Fibroblast of lung (primary cell): ENCODE measurements at regions not wholly inside any gene's neighbourhood (a gene's known extent, or its start where the extent isn't known, plus 50 kb on each side); places are given as distances from the start of the nearest gene placed in this dataset.
A peak's percentile ranks its signal among the peaks of the same experiment; 100 is the strongest.

Source experiments
- DNase-seq, 2 donors: peaks; one replicate each; pipeline versions ENCODE4 v3.0.0 to v3.0.0-alpha.2; 2010; ENCODE audit warnings: low read depth in 2 of 2
- H2AFZ ChIP-seq: 2 replicates; pipeline ENCODE4 v1.5.1; 2012; ENCODE audit warnings: low read length, control low read depth, inconsistent platforms
- H3K27ac ChIP-seq: 2 replicates; pipeline ENCODE4 v1.5.1; 2011; ENCODE audit warnings: low read length, control low read depth; ENCODE audit not compliant: insufficient read depth
- H3K27me3 ChIP-seq: 2 replicates; pipeline ENCODE4 v1.5.1; 2011; ENCODE audit warnings: mild to moderate bottlenecking, low read length; ENCODE audit not compliant: control insufficient read depth, insufficient read depth
- H3K36me3 ChIP-seq: 2 replicates; pipeline ENCODE4 v1.5.1; 2011; ENCODE audit warnings: low read length; ENCODE audit not compliant: control insufficient read depth, insufficient read depth
- H3K4me1 ChIP-seq: 2 replicates; pipeline ENCODE4 v1.5.1; 2011; ENCODE audit warnings: low read length; ENCODE audit not compliant: control insufficient read depth, insufficient read depth; ENCODE audit errors: extremely low read depth
- H3K4me2 ChIP-seq: 2 replicates; pipeline ENCODE4 v1.5.1; 2011; ENCODE audit warnings: low read length, control low read depth; ENCODE audit not compliant: insufficient read depth; ENCODE audit errors: extremely low read depth
- H3K4me3 ChIP-seq, 4 experiments: fragments of 200-600 bp in 1 of 4; sonication (generic) in 1 of 4; replicated peaks in 1 of 4; 2 replicates each; pipeline ENCODE4 v1.5.1; 2011 to 2016; ENCODE audit warnings: low read length in 4 of 4, low read depth in 3 of 4, mild to moderate bottlenecking in 3 of 4, control low read depth in 2 of 4, inconsistent platforms in 1 of 4, mixed read lengths in 1 of 4; ENCODE audit not compliant: insufficient read depth in 1 of 4; ENCODE audit errors: control extremely low read depth in 1 of 4
- H3K79me2 ChIP-seq: 2 replicates; pipeline ENCODE4 v1.5.1; 2012; ENCODE audit warnings: mild to moderate bottlenecking, low read length, inconsistent platforms; ENCODE audit not compliant: control insufficient read depth, insufficient read depth
- H3K9ac ChIP-seq: 2 replicates; pipeline ENCODE4 v1.5.1; 2011; ENCODE audit warnings: mild to moderate bottlenecking, low read length, control low read depth; ENCODE audit not compliant: insufficient read depth
- H3K9me3 ChIP-seq: 2 replicates; pipeline ENCODE4 v1.5.1; 2012; ENCODE audit warnings: low read depth, low read length; ENCODE audit not compliant: control insufficient read depth, insufficient read depth
- H4K20me1 ChIP-seq: 2 replicates; pipeline ENCODE4 v1.5.1; 2011; ENCODE audit warnings: low read length; ENCODE audit not compliant: control insufficient read depth, insufficient read depth; ENCODE audit errors: extremely low read depth
- EZH2 ChIP-seq: IDR thresholded peaks from 2 replicates; pipeline ENCODE4 v1.5.1; 2012; ENCODE audit warnings: low read length, control low read depth, mild to moderate bottlenecking; ENCODE audit errors: missing control alignments
- TF ChIP-seq, protein P1 (sequence below), 2 donors: IDR thresholded peaks in 1 of 2; conservative IDR thresholded peaks in 1 of 2; 1 replicate in 1 of 2; 2 replicates in 1 of 2; pipeline ENCODE4 v1.5.1; 2011 to 2012; ENCODE audit warnings: low read length in 2 of 2, control low read depth in 1 of 2, inconsistent platforms in 1 of 2, low read depth in 1 of 2, mild to moderate bottlenecking in 1 of 2

DNA sequence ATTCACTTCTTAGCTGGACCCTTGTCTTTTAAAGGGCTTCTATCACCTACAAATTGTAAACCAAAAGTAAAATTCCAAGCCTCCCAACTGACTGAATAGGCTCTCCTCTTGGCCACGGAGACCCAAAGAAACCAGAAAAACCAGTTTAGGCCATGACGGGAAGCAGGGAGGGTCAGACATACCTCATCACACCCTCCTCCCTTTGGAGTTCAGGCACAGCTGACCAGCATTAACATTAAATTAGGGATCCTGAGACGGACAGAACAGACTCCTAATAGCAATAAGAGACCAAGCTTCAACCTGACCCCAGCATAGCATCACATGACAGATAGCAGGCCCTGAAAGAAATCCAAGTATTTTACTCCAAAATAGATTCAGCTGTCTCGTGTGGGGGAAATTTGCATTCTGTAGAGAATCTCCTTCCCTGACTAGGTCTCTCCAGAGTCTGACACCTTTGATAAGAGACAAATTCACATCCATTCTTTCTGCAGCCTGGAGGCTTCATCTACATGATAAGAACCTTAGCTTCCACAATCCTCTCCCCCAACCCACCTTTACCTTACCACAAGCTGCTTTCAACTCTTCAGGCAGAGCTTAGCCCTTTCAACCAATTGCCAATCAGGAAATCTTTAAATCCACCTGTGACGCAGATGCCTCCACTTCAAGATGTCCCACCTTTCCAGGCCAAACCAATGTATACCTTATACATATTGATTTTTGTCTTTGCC lies 177.1 kb upstream of the RAB4A start:
- Histone ChIP-seq H3K4me1 (no peaks in the 10 kb centered on the region), H3K9me3 (no peaks in the 10 kb centered on the region), H3K4me2 (no peak overlapping the region), H3K27ac (no peak overlapping the region), H3K27me3 (no peaks in the 10 kb centered on the region), H3K79me2 (no peaks in the 10 kb centered on the region), H3K36me3 (no peaks in the 10 kb centered on the region), H4K20me1 (no peaks in the 10 kb centered on the region), H3K4me3 (no peak overlapping the region), H2AFZ (no peak overlapping the region), H3K9ac (no peak overlapping the region)
- DNase-seq, result no peak
- TF ChIP-seq, protein P1, sequence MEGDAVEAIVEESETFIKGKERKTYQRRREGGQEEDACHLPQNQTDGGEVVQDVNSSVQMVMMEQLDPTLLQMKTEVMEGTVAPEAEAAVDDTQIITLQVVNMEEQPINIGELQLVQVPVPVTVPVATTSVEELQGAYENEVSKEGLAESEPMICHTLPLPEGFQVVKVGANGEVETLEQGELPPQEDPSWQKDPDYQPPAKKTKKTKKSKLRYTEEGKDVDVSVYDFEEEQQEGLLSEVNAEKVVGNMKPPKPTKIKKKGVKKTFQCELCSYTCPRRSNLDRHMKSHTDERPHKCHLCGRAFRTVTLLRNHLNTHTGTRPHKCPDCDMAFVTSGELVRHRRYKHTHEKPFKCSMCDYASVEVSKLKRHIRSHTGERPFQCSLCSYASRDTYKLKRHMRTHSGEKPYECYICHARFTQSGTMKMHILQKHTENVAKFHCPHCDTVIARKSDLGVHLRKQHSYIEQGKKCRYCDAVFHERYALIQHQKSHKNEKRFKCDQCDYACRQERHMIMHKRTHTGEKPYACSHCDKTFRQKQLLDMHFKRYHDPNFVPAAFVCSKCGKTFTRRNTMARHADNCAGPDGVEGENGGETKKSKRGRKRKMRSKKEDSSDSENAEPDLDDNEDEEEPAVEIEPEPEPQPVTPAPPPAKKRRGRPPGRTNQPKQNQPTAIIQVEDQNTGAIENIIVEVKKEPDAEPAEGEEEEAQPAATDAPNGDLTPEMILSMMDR (conservative IDR thresholded peaks at IDR 0.05 in 1 of 2, IDR thresholded peaks at IDR 0.05 in 1 of 2; ENCODE audit: low read depth in 1 of 2, low read length in 2 of 2), result no peak
- no peak for TF ChIP-seq EZH2

DNA sequence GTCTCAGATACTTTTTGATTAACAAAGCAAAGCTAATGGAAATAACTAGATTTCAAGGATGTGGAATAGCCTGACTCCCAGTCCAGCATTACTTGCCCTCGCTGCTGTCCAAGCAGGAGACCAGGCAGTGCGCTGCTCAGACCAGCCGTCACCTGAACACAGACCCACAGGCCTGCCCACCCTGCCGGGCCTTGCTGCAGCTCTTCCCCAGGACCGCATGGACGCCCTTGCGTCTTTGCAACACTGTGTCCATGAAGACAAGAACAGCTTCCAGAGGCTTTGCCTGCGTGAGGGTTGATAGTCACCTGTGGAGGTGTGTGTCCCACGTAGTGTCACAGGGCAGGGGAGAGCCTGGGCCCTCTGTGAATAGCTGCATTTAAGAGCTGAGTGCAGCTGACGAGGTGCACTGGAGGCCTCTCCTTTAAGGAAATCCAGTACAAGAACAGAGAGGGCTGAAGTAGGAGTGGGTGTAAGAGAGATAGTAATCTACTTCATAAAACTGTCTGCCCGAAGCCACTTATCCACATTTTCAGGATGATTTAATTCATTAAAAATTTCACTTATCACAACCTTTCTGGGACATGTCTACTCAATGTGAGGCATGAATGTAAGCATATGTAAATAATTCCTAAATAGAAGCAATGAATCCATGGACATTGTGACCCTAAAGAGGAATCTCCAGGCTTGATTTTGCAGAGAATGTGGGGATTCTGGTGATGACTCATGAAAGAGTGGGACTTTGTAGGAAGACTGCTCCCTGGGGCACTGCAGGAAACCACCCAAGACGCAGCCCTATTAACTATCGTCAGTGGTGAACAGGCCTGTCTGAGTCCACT lies 176.2 kb upstream of the RAB4A start:
- TF ChIP-seq EZH2, result no peak
- TF ChIP-seq, protein P1 (conservative IDR thresholded peaks at IDR 0.05 in 1 of 2, IDR thresholded peaks at IDR 0.05 in 1 of 2; ENCODE audit: low read depth in 1 of 2, low read length in 2 of 2), result no peak
- DNase-seq, result peak in 1 of 2 donors; percentile 50

DNA sequence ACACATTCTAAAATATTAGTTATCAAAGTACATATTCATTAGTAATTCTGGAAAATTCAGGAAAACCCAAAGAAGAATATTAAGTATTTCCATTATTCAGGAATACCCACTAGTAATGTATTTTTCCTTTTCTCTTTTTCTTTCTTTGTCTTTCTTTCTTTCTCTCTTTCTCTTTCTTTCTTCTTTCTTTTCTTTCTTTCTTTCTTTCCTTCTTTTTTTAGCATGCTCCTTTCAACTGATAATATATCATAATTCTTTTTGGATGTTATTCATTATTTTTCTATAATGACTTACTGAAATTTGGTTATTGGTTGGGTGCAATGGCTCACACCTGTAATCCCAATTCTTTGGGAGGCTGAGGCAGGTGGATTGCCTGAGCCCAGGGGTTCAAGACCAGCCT lies 175.6 kb upstream of the RAB4A start:
- no peaks in the 10 kb centered on the region for H3K79me2 ChIP-seq
- H3K9ac ChIP-seq, result no peak overlapping the region
- H3K27ac ChIP-seq, result no peak overlapping the region
- no peaks in the 10 kb centered on the region for H4K20me1 ChIP-seq
- no peaks in the 10 kb centered on the region for H3K27me3 ChIP-seq
- no peaks in the 10 kb centered on the region for H3K4me1 ChIP-seq
- H2AFZ ChIP-seq, result no peak overlapping the region
- H3K4me3 ChIP-seq, result no peak overlapping the region
- no peaks in the 10 kb centered on the region for H3K9me3 ChIP-seq
- no peaks in the 10 kb centered on the region for H3K36me3 ChIP-seq
- TF ChIP-seq EZH2, result no peak
- TF ChIP-seq, protein P1 (conservative IDR thresholded peaks at IDR 0.05 in 1 of 2, IDR thresholded peaks at IDR 0.05 in 1 of 2; ENCODE audit: low read depth in 1 of 2, low read length in 2 of 2), result no peak
- no peak overlapping the region for H3K4me2 ChIP-seq
- no peak for DNase-seq

More for the DNA sequence above, 176.2 kb upstream of the RAB4A start:
- H3K4me2 ChIP-seq, result no peak overlapping the region
- no peaks in the 10 kb centered on the region for H3K27me3 ChIP-seq
- H2AFZ ChIP-seq, result no peak overlapping the region
- no peak overlapping the region for H3K9ac ChIP-seq
- H3K27ac ChIP-seq, result no peak overlapping the region
- no peaks in the 10 kb centered on the region for H4K20me1 ChIP-seq
- no peaks in the 10 kb centered on the region for H3K36me3 ChIP-seq
- H3K79me2 ChIP-seq, result no peaks in the 10 kb centered on the region
- H3K4me1 ChIP-seq, result no peaks in the 10 kb centered on the region
- H3K9me3 ChIP-seq, result no peaks in the 10 kb centered on the region
- no peak overlapping the region for H3K4me3 ChIP-seq
